IMR-90 (cell line): ENCODE measurements at regions not wholly inside any gene's neighbourhood (a gene's known extent, or its start where the extent isn't known, plus 50 kb on each side); places are given as distances from the start of the nearest gene placed in this dataset.

ENCODE experiments used
- ATAC-seq: fragments of 200-7000 bp; cut with Tn5 transposase; 2 replicates; pipeline ENCODE4 v1.9.1; 2020; ENCODE audit warnings: low read depth, mild to moderate bottlenecking, moderate library complexity
- BruUV-seq: library from RNA; stranded (reverse); fragments of 400-500 nt; replicated peaks from 2 replicates; lab custom pipeline; 2021; lab: Mats Ljungman, UMichigan
- CTCF ChIA-PET: fragments of 300-600 bp; formaldehyde crosslinking; extraction: SDS; loops from one replicate; lab custom pipeline; 2021; ENCODE audit warnings: antibody characterized with exemption; lab: Yijun Ruan, JAX
- POLR2A ChIA-PET: fragments of 300-600 bp; sonication (Branson Sonifier 250); formaldehyde crosslinking; loops from one replicate; lab custom pipeline; 2022; ENCODE audit warnings: antibody characterized with exemption; ENCODE audit not compliant: unreplicated experiment; lab: Charles Lee
- DNase-seq: peaks from one replicate; pipeline ENCODE4 v3.0.0; 2013
- H2AFZ ChIP-seq: replicated peaks from 2 replicates; pipeline ENCODE3; 2013; ENCODE audit warnings: low read length, mild to moderate bottlenecking; ENCODE audit not compliant: poor library complexity
- H2AK5ac ChIP-seq: 2 replicates; pipeline ENCODE4 v1.6.1; 2013; ENCODE audit warnings: low read depth, low read length, inconsistent platforms
- H2AK9ac ChIP-seq: replicated peaks from 2 replicates; pipeline ENCODE3; 2013; ENCODE audit warnings: mild to moderate bottlenecking, low read depth, low read length, moderate library complexity; ENCODE audit not compliant: poor library complexity
- H2BK120ac ChIP-seq: 2 replicates; pipeline ENCODE4 v1.6.1; 2013; ENCODE audit warnings: low read depth, low read length, inconsistent platforms
- H2BK15ac ChIP-seq: 3 replicates; pipeline ENCODE4 v1.6.1; 2013; ENCODE audit warnings: low read depth, low read length, inconsistent platforms
- H2BK20ac ChIP-seq: 2 replicates; pipeline ENCODE4 v1.6.1; 2013; ENCODE audit warnings: low read depth, mild to moderate bottlenecking, inconsistent platforms, low read length, moderate library complexity
- H2BK5ac ChIP-seq: 2 replicates; pipeline ENCODE4 v1.6.1; 2013; ENCODE audit warnings: mild to moderate bottlenecking, low read depth, low read length, inconsistent platforms; ENCODE audit not compliant: poor library complexity, severe bottlenecking
- H3K14ac ChIP-seq: replicated peaks from 2 replicates; pipeline ENCODE4 v1.6.1; 2013; ENCODE audit warnings: low read depth, low read length, inconsistent platforms
- H3K18ac ChIP-seq: 2 replicates; pipeline ENCODE4 v1.6.1; 2013; ENCODE audit warnings: low read depth, low read length, control low read depth
- H3K23ac ChIP-seq: 2 replicates; pipeline ENCODE4 v1.6.1; 2013; ENCODE audit warnings: low read depth, low read length, inconsistent platforms
- H3K27ac ChIP-seq: 2 replicates; pipeline ENCODE4 v1.5.1; 2013; ENCODE audit warnings: mild to moderate bottlenecking, control low read depth, low read length; ENCODE audit not compliant: insufficient read depth
- H3K27me3 ChIP-seq: 2 replicates; pipeline ENCODE4 v1.6.1; 2013; ENCODE audit warnings: low read length; ENCODE audit not compliant: control insufficient read depth, insufficient read depth
- H3K36me3 ChIP-seq: 2 replicates; pipeline ENCODE4 v1.6.1; 2013; ENCODE audit warnings: low read length, mixed read lengths; ENCODE audit not compliant: control insufficient read depth, insufficient read depth
- H3K4ac ChIP-seq: 2 replicates; pipeline ENCODE4 v1.6.1; 2013; ENCODE audit warnings: low read depth, low read length, inconsistent platforms
- H3K4me1 ChIP-seq: 2 replicates; pipeline ENCODE4 v1.6.1; 2013; ENCODE audit warnings: low read length, mixed read lengths; ENCODE audit not compliant: control insufficient read depth, insufficient read depth
- H3K4me2 ChIP-seq: 2 replicates; pipeline ENCODE4 v1.6.1; 2013; ENCODE audit warnings: low read depth, mild to moderate bottlenecking, control low read depth, low read length, moderate library complexity
- H3K4me3 ChIP-seq: 2 replicates; pipeline ENCODE4 v1.5.1; 2013; ENCODE audit warnings: low read depth, mild to moderate bottlenecking, control low read depth, low read length, moderate library complexity; ENCODE audit not compliant: insufficient read depth
- H3K56ac ChIP-seq: 2 replicates; pipeline ENCODE4 v1.6.1; 2013; ENCODE audit warnings: low read length, inconsistent platforms; ENCODE audit not compliant: insufficient read depth; ENCODE audit errors: extremely low read depth
- H3K79me1 ChIP-seq, 2 experiments: 2 replicates each; pipeline ENCODE4 v1.6.1; 2013; ENCODE audit warnings: low read length in 2 of 2, inconsistent platforms in 1 of 2, low read depth in 1 of 2
- H3K9ac ChIP-seq: 2 replicates; pipeline ENCODE4 v1.6.1; 2013; ENCODE audit warnings: low read depth, low read length, control low read depth
- H3K9me1 ChIP-seq: 2 replicates; pipeline ENCODE4 v1.6.1; 2013; ENCODE audit warnings: low read length, inconsistent platforms; ENCODE audit not compliant: insufficient read depth
- H3K9me3 ChIP-seq: 2 replicates; pipeline ENCODE4 v1.6.1; 2013; ENCODE audit warnings: low read length; ENCODE audit not compliant: control insufficient read depth, insufficient read depth
- H4K20me1 ChIP-seq: 2 replicates; pipeline ENCODE4 v1.6.1; 2013; ENCODE audit warnings: low read length, inconsistent platforms; ENCODE audit not compliant: insufficient read depth
- H4K5ac ChIP-seq: 2 replicates; pipeline ENCODE4 v1.6.1; 2013; ENCODE audit warnings: mild to moderate bottlenecking, low read depth, low read length, control low read depth
- H4K8ac ChIP-seq, 2 experiments: 2 replicates each; pipeline ENCODE4 v1.6.1; 2013; ENCODE audit warnings: low read depth in 2 of 2, low read length in 2 of 2, control low read depth in 1 of 2, inconsistent platforms in 1 of 2
- H4K91ac ChIP-seq: 2 replicates; pipeline ENCODE4 v1.6.1; 2013; ENCODE audit warnings: low read depth, low read length, inconsistent platforms; ENCODE audit not compliant: insufficient read depth
- CEBPB ChIP-seq: IDR thresholded peaks from 2 replicates; pipeline ENCODE4 v1.6.1; 2012; ENCODE audit warnings: low read depth, low read length, improper control_type of control experiment
- MXI1 ChIP-seq: IDR thresholded peaks from 2 replicates; pipeline ENCODE4 v1.6.1; 2012; ENCODE audit warnings: low read depth, mild to moderate bottlenecking, low read length, moderate library complexity, borderline replicate concordance
- NFE2L2 ChIP-seq: fragments of 150-350 bp; IDR thresholded peaks from 2 replicates; pipeline ENCODE4 v1.6.1; 2016; ENCODE audit warnings: low read depth, mild to moderate bottlenecking, low read length
- POLR2A ChIP-seq: IDR thresholded peaks from 2 replicates; pipeline ENCODE4 v1.6.1; 2012; ENCODE audit warnings: mild to moderate bottlenecking, low read depth, low read length
- RAD21 ChIP-seq: IDR thresholded peaks from 2 replicates; pipeline ENCODE4 v1.6.1; 2012; ENCODE audit warnings: low read length, improper control_type of control experiment
- RFX5 ChIP-seq: IDR thresholded peaks from 2 replicates; pipeline ENCODE4 v1.8.0; 2012; ENCODE audit warnings: low read depth, mild to moderate bottlenecking, low read length, moderate library complexity
- SMC3 ChIP-seq: fragments of 150-350 bp; IDR thresholded peaks from 2 replicates; pipeline ENCODE4 v1.6.1; 2016; ENCODE audit warnings: low read depth, mild to moderate bottlenecking, antibody characterized with exemption, low read length, moderate library complexity
- USF2 ChIP-seq: fragments of 150-350 bp; IDR thresholded peaks from 2 replicates; pipeline ENCODE4 v1.6.1; 2017; ENCODE audit warnings: mild to moderate bottlenecking, antibody characterized with exemption, low read length, low read depth
- WGBS, 2 experiments: methylation state at CpG; one replicate each; pipeline versions ENCODE4 v1.1.5 to v1.1.7; 2013; ENCODE audit warnings: missing lambda C conversion rate in 2 of 2; ENCODE audit not compliant: insufficient read length in 1 of 2; ENCODE audit errors: extremely low coverage in 2 of 2; 5-methylcytosine and 5-hydroxymethylcytosine counted together
- dilution Hi-C: fragments of 300-500 bp; cut with HindIII; formaldehyde crosslinking; loops from one replicate; pipeline ENCODE4 v1.14.3; 2018; ENCODE audit warnings: low sequenced_read_pairs; ENCODE audit not compliant: unreplicated experiment
- in situ Hi-C: fragments of 300-500 bp; cut with MboI; formaldehyde crosslinking; loops from 3 replicates; pipeline ENCODE4 v1.14.3; 2019; ENCODE audit warnings: low sequenced_read_pairs, inconsistent platforms, mixed read lengths
- intact Hi-C: fragments of 100-400 bp; cut with micrococcal nuclease; formaldehyde crosslinking; loops from 2 replicates; pipeline ENCODE4 v1.10.0; 2022

- Histone ChIP-seq H3K9me3 (peaks cover 2% of the 10 kb centered on the region; the same call in 1 of the 2 replicates), H3K79me1 (no peaks in the 10 kb centered on the region), H3K4me1 (no peaks in the 10 kb centered on the region), H3K4me2 (no peak overlapping the region), H4K5ac (no peak overlapping the region), H3K4ac (no peak overlapping the region), H3K9ac (no peak overlapping the region), H3K36me3 (no peaks in the 10 kb centered on the region), H3K56ac (no peak overlapping the region), H4K20me1 (no peaks in the 10 kb centered on the region), H4K8ac (no peak overlapping the region), H3K18ac (no peak overlapping the region), H3K27me3 (no peaks in the 10 kb centered on the region), H3K14ac (no peak overlapping the region), H3K9me1 (no peaks in the 10 kb centered on the region), H3K4me3 (no peak overlapping the region), H4K91ac (no peak overlapping the region), H2BK15ac (no peak overlapping the region), H2BK20ac (no peak overlapping the region), H3K23ac (no peak overlapping the region), H2AK5ac (no peak overlapping the region), H2AK9ac (no peak overlapping the region), H2BK120ac (no peak overlapping the region), H2AFZ (no peak overlapping the region), H3K27ac (no peak overlapping the region), H2BK5ac (no peak overlapping the region)
- in situ Hi-C loops, result no loop called here
- no peak for TF ChIP-seq CEBPB
- no peak for TF ChIP-seq RFX5
- TF ChIP-seq POLR2A, result no peak
- no peak for TF ChIP-seq USF2
- TF ChIP-seq NFE2L2, result no peak
- TF ChIP-seq RAD21, result no peak
- no peak for TF ChIP-seq MXI1
- TF ChIP-seq SMC3, result no peak
- dilution Hi-C loops, result no loop called here
- 62% methylated on average over 4 of the region's 6 CpGs; no CpG with 5 or more reads in 1 of the 2 experiments for WGBS, 2 experiments
- no TSS peak for BruUV-seq
- DNase-seq (no peak), ATAC-seq (no peak)
- POLR2A ChIA-PET, result no interaction called here
- CTCF ChIA-PET, result interaction anchor here (0.7 kb wide), 1 partner anchor 8 kb away, joined by 4 read pairs; no protein-coding TSS in a partner anchor
- intact Hi-C loops, result no loop called here
These were observed 129.1 kb downstream of the UQCRFS1 start for GRCh38 chr19:29083863-29084262.
